Kidney glomerular epithelial cell (primary cell): ENCODE measurements at regions not wholly inside any gene's neighbourhood (a gene's known extent, or its start where the extent isn't known, plus 50 kb on each side); places are given as distances from the start of the nearest gene placed in this dataset.
"Not testable (repeated sequence)": the region's sequence is repeated elsewhere in the genome, so short reads cannot be mapped to it uniquely, and the experiment has no call there.

Experiments
- DNase-seq: peaks from one replicate; lab custom pipeline; 2025; lab: John Stamatoyannopoulos, UW

- not testable (repeated sequence) for DNase-seq
These were observed 1602.3 kb downstream of the RPIA start for GRCh38 chr2:90293806-90294205.

GRCh38 chr2:90295036-90295750, 1603.7 kb downstream of the RPIA start:
- not testable (repeated sequence) for DNase-seq

DNA sequence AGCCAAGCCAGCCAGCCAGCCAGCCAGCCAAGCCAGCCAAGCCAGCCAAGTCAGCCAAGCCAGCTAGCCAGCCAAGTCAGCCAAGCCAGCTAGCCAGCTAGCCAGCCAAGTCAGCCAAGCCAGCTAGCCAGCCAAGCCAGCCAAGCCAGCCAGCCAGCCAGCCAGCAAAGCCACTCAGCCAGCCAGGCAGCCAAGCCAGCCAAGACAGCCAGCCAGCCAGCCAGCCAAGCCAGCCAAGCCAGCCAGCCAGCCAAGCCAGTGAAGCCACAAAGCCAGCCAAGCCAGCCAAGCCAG, 1605.0 kb downstream of the RPIA start:
- DNase-seq: not testable (repeated sequence)

GRCh38 chr2:90297701-90298100, 1606.2 kb downstream of the RPIA start:
- DNase-seq: not testable (repeated sequence)

DNA sequence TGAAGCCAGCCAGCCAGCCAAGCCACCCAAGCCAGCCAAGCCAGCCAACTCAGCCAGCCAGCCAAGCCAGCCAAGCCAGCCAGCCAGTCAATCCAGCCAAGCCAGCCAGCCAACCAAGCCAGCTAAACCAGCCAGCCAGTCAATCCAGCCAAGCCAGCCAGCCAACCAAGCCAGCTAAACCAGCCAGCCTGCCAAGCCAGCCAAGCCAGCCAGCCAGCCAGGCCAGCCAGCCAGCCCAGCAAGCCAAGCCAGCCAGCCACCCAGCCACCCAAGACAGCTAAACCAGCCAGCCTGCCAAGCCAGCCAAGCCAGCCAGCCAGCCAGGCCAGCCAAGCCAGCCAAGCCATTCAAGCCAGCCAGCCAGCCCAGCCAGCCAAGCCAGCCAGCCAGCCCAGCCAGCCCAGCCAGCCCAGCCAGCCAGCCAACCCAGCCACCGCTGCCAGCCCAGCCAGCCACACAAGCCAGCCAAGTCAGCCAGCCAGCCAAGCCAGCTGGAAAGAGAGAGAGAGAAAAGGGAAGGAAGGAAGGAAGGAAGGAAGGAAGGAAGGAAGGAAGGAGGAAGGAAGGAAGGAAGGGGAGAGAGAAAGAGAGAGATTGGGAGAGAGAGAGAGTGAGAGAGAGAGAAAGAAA, 1606.8 kb downstream of the RPIA start:
- DNase-seq: not testable (repeated sequence)

GRCh38 chr2:90298983-90299382, 1607.5 kb downstream of the RPIA start:
- not testable (repeated sequence) for DNase-seq

GRCh38 chr2:90322982-90323381, 1631.5 kb downstream of the RPIA start:
- not testable (repeated sequence) for DNase-seq

GRCh38 chr2:90323612-90324558, 1632.4 kb downstream of the RPIA start:
- DNase-seq: not testable (repeated sequence)

DNA sequence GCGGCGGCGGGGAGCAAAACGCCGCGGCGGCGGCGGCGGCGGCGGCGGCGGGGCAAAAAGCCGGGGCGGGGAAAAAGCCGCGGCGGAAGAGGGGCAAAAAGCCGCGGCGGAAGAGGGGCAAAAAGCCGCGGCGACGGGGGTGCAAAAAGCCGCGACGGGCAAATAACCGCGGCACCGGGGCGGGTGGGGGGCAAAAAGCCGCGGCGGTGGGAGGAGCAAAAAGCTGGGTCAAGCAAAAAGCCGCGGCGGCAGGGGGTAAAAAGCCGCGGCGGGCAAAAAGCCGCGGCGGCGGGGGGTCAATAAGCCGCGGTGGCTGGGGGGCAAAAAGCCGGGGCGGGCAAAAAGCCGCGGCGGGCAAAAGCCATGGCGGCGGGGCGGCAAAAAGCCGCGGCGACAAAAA, 1633.2 kb downstream of the RPIA start:
- DNase-seq: not testable (repeated sequence)

DNA sequence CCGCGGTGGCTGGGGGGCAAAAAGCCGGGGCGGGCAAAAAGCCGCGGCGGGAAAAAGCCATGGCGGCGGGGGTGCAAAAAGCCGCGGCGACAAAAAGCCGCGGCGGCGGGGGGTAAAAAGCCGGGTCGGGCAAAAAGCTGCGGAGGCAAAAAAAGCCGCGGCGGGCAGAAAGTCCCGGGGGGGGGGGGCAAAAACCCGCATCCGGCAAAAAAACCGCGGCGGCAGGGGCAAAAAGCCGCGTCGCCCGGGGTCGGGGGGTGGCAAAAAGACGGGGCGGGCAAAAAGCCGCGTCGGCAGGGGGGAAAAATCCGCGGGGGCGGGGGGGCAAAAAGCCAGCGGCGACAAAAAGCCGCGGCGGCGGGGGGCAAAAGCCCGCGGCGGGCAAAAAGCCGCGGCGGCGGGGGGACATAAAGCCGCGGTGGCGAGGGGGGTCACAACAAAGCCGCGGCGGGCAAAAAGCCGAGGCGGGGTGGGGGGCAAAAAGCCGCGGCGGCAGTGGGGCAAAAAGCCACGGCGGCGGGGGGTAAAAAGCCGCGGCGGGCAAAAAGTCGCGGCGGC, 1634.4 kb downstream of the RPIA start:
- not testable (repeated sequence) for DNase-seq

GRCh38 chr2:90355546-90355945, 1664.1 kb downstream of the RPIA start:
- DNase-seq: not testable (repeated sequence)

- DNase-seq: not testable (repeated sequence)
These were observed 1667.9 kb downstream of the RPIA start for GRCh38 chr2:90359344-90359743.

DNA sequence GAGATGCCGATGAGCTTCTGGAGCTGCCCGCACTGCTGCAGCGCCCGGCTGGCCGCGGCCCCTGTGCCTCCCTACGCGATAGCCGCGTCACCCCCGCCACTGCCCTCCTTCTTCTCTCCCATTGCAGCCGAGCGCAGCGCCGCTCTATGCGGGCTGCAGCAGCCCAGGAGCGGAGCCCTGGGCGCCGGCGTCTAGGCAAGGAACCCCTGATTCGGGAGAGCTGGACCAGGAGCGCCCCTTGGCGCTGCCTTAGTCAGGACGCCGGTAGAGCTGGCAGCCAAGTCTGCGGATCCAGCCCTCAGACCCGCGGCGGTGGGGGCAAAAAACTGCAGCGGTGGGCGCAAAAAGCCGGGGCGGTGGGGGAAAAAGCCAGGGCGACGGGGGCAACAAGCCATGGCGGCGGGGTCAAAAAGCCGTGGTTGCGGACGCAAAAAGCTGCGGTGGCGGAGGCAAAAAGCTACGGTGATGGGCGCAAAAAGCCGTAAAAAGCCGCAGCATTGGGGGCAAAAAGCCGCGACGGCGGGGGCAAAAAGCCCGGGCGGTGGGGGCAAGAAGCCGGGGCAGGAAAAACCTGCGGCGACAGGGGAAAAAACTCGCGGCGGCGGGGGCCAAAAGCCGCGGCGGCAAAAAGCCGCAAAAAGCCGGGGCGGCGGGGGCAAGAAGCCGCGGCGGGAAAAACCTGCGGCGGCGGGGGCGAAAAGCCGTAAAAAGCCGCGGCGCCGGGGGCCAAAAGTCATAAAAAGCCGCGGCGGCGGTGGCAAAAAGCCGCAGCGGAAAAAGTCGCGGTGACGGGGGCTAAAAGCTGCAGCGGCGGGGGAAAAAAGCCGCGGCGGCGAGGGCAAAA, 1668.6 kb downstream of the RPIA start:
- DNase-seq: not testable (repeated sequence)

DNA sequence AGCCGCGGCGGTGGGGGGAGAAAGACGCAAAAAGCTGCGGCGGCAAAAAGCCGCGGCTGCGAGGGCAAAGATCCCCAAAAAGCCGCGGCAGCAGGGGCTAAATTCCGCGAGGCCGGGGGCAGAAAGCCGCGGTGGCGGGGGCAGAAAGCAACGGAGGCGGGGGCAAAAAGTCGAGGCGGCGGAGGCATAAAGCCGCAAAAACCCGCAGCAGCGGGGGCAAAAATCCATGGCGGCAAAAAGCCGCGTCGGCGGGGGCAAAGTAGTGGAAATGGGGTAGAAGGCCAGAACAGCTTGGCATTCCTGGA, 1669.2 kb downstream of the RPIA start:
- DNase-seq: not testable (repeated sequence)
